ENCODE measurements at regions not wholly inside any gene's neighbourhood (a gene's known extent, or its start where the extent isn't known, plus 50 kb on each side); places are given as distances from the start of the nearest gene placed in this dataset.

- BruUV-seq (replicated peaks): no TSS peak
- in situ Hi-C loops (cut with HindIII; ENCODE audit: extremely low pct_ligation_motif_present, low pct_unique_long_range_greater_than_20kb): no loop called here
- intact Hi-C loops (cut with micrococcal nuclease; ENCODE audit: unreplicated experiment): no loop called here
Measured at GRCh38 chr2:114352988-114353387, 89.5 kb upstream of the DPP10 start.

GRCh38 chr2:114354199-114354598 is 88.2 kb upstream of the DPP10 start:
- no peak for TF ChIP-seq ZNF530 (CRISPR knock-in tag; IDR thresholded peaks at IDR 0.05; ENCODE audit: low read depth)
- Histone ChIP-seq H3K27ac (ENCODE audit: extremely low read length, insufficient read depth, low read length) (no peak overlapping the region), H3K27me3 (ENCODE audit: control insufficient read depth in 1 of 2, insufficient read depth in 2 of 2, low read length in 2 of 2) (no peaks in the 10 kb centered on the region), H2AFZ (ENCODE audit: low read length) (no peak overlapping the region), H4K20me1 (ENCODE audit: insufficient read depth, low read length) (no peaks in the 10 kb centered on the region), H3K9ac (ENCODE audit: insufficient read depth, low read depth, low read length) (no peak overlapping the region), H3K36me3 (replicated peaks in 1 of 2; ENCODE audit: control insufficient read depth in 1 of 2, insufficient read depth in 2 of 2, low read length in 2 of 2) (no peaks in the 10 kb centered on the region), H3K4me2 (ENCODE audit: low read depth, low read length) (no peak overlapping the region), H3K4me3 (replicated peaks in 1 of 3; ENCODE audit: insufficient read depth in 1 of 3, low read depth in 2 of 3, low read length in 3 of 3) (no peak overlapping the region), H3K9me3 (ENCODE audit: low read length) (no peaks in the 10 kb centered on the region), H3K79me2 (ENCODE audit: insufficient read depth, low read length) (no peaks in the 10 kb centered on the region), H3K4me1 (ENCODE audit: insufficient read depth, low read length) (no peaks in the 10 kb centered on the region)
- ChIA-PET CTCF (ENCODE audit: low intra/inter-chr PET ratio, low total read pairs) (no interaction called here), POLR2A (no interaction called here)
- ATAC-seq (no peak), FAIRE-seq (no peak), DNase-seq (ENCODE audit: low spot score) (no peak)
- in situ Hi-C loops (cut with HindIII; ENCODE audit: extremely low pct_ligation_motif_present, low pct_unique_long_range_greater_than_20kb) (no loop called here), intact Hi-C loops (cut with micrococcal nuclease; ENCODE audit: unreplicated experiment) (no loop called here)
- no TSS peak for BruUV-seq (replicated peaks)
- WGBS (ENCODE audit: low lambda C conversion rate): 2% methylated on average over 2 of the region's 2 CpGs

More at GRCh38 chr2:114352988-114353387, 89.5 kb upstream of the DPP10 start:
- ChIA-PET CTCF (ENCODE audit: low intra/inter-chr PET ratio, low total read pairs) (no interaction called here), POLR2A (no interaction called here)
- Histone ChIP-seq H3K9me3 (ENCODE audit: low read length) (no peaks in the 10 kb centered on the region), H2AFZ (ENCODE audit: low read length) (no peak overlapping the region), H3K4me1 (ENCODE audit: insufficient read depth, low read length) (no peaks in the 10 kb centered on the region), H3K4me3 (replicated peaks in 1 of 3; ENCODE audit: insufficient read depth in 1 of 3, low read depth in 2 of 3, low read length in 3 of 3) (no peak overlapping the region), H3K27me3 (ENCODE audit: control insufficient read depth in 1 of 2, insufficient read depth in 2 of 2, low read length in 2 of 2) (no peaks in the 10 kb centered on the region), H3K4me2 (ENCODE audit: low read depth, low read length) (no peak overlapping the region), H4K20me1 (ENCODE audit: insufficient read depth, low read length) (no peaks in the 10 kb centered on the region), H3K9ac (ENCODE audit: insufficient read depth, low read depth, low read length) (no peak overlapping the region), H3K79me2 (ENCODE audit: insufficient read depth, low read length) (no peaks in the 10 kb centered on the region), H3K36me3 (replicated peaks in 1 of 2; ENCODE audit: control insufficient read depth in 1 of 2, insufficient read depth in 2 of 2, low read length in 2 of 2) (no peaks in the 10 kb centered on the region), H3K27ac (ENCODE audit: extremely low read length, insufficient read depth, low read length) (no peak overlapping the region)
- no peak for FAIRE-seq
- DNase-seq (ENCODE audit: low spot score): no peak
- 29% methylated on average over 1 of the region's 1 CpG for WGBS (ENCODE audit: low lambda C conversion rate)
- TF ChIP-seq ZSCAN29 (CRISPR knock-in tag; conservative IDR thresholded peaks at IDR 0.05) (no peak), KMT2B (CRISPR knock-in tag; IDR thresholded peaks at IDR 0.05) (no peak), RBFOX2 (IDR thresholded peaks at IDR 0.05; ENCODE audit: low read depth, low read length) (no peak), ISL2 (CRISPR knock-in tag; IDR thresholded peaks at IDR 0.05) (no peak), PHB2 (IDR thresholded peaks at IDR 0.05; ENCODE audit: partially characterized antibody) (no peak)
- ATAC-seq: no peak
